ENCODE measurements at regions not wholly inside any gene's neighbourhood (a gene's known extent, or its start where the extent isn't known, plus 50 kb on each side); places are given as distances from the start of the nearest gene placed in this dataset.

- no peak for TF ChIP-seq AKNA (CRISPR knock-in tag; IDR thresholded peaks at IDR 0.05; ENCODE audit: borderline replicate concordance)
- no peak for TF ChIP-seq ZFP36L2 (CRISPR knock-in tag; IDR thresholded peaks at IDR 0.05)
- TF ChIP-seq ZBED4 (CRISPR knock-in tag; IDR thresholded peaks at IDR 0.05; ENCODE audit: borderline replicate concordance) = no peak
- TF ChIP-seq ZC3H13 (CRISPR knock-in tag; IDR thresholded peaks at IDR 0.05) = no peak
- TF ChIP-seq FOXP1 (IDR thresholded peaks at IDR 0.05) = no peak
- no peak for TF ChIP-seq FOXP1 (CRISPR knock-in tag; IDR thresholded peaks at IDR 0.05)
- TF ChIP-seq MYC (CRISPR knock-in tag; IDR thresholded peaks at IDR 0.05; ENCODE audit: borderline replicate concordance) = no peak
- TF ChIP-seq ZNF224 (CRISPR knock-in tag; IDR thresholded peaks at IDR 0.05) = no peak
- no peak for TF ChIP-seq IRF1 (CRISPR knock-in tag; IDR thresholded peaks at IDR 0.05; ENCODE audit: low read depth)
- TF ChIP-seq GATAD2A (CRISPR knock-in tag; IDR thresholded peaks at IDR 0.05) = no peak
Measured at GRCh38 chr3:194991338-194991654, 279.7 kb downstream of the XXYLT1 start (continued).
